GM12878 (cell line): ENCODE measurements at regions not wholly inside any gene's neighbourhood (a gene's known extent, or its start where the extent isn't known, plus 50 kb on each side); places are given as distances from the start of the nearest gene placed in this dataset.

ENCODE experiments used
- ATAC-seq: fragments of 200-7000 bp; cut with Tn5 transposase; 3 replicates; pipeline ENCODE4 v1.9.1; 2020; ENCODE audit warnings: mild to moderate bottlenecking, moderate library complexity
- BruUV-seq: library from RNA; stranded (reverse); fragments of 400-500 nt; replicated peaks from 2 replicates; lab custom pipeline; 2021; lab: Mats Ljungman, UMichigan
- CTCF ChIA-PET: fragments of 300-600 bp; sonication (Branson Sonifier 250); formaldehyde crosslinking; extraction: SDS; loops from one replicate; lab custom pipeline; 2021; ENCODE audit warnings: inconsistent platforms; lab: Yijun Ruan, JAX
- POLR2A ChIA-PET: fragments of 350-600 bp; formaldehyde crosslinking; extraction: SDS; loops from one replicate; lab custom pipeline; 2021; ENCODE audit warnings: inconsistent platforms; lab: Charles Lee
- RAD21 ChIA-PET: fragments of 300-600 bp; sonication (Branson Sonifier 250); formaldehyde crosslinking; loops from one replicate; lab custom pipeline; 2023; ENCODE audit warnings: antibody characterized with exemption; ENCODE audit not compliant: unreplicated experiment; lab: Charles Lee
- SMC1A ChIA-PET: fragments of 300-600 bp; sonication (Branson Sonifier 250); formaldehyde crosslinking; loops from one replicate; lab custom pipeline; 2023; ENCODE audit not compliant: unreplicated experiment, uncharacterized antibody; lab: Charles Lee
- DNase-seq: peaks from one replicate; pipeline ENCODE4 v3.0.0-alpha.2; 2011; ENCODE audit warnings: low read depth, low spot score
- FAIRE-seq: peaks from 3 replicates; lab custom pipeline; 2011; peaks lifted over from hg19 to GRCh38; lab: Jason Lieb, UNC
- H2AFZ ChIP-seq: 2 replicates; pipeline ENCODE4 v1.6.0; 2011; ENCODE audit warnings: low read depth, low read length, control low read depth; ENCODE audit not compliant: control insufficient read depth
- H3K27ac ChIP-seq: 2 replicates; pipeline ENCODE4 v1.5.1; 2011; ENCODE audit warnings: control low read depth; ENCODE audit not compliant: control insufficient read depth, insufficient read depth
- H3K27me3 ChIP-seq, 2 experiments: replicated peaks in 1 of 2; 2 replicates each; pipeline versions ENCODE4 v1.6.0 to v1.6.1; 2011; ENCODE audit warnings: low read length in 1 of 2; ENCODE audit not compliant: control insufficient read depth in 2 of 2, insufficient read depth in 2 of 2
- H3K36me3 ChIP-seq, 2 experiments: 2 replicates each; pipeline ENCODE4 v1.5.1; 2011; ENCODE audit warnings: low read length in 1 of 2; ENCODE audit not compliant: control insufficient read depth in 2 of 2, insufficient read depth in 2 of 2
- H3K4me1 ChIP-seq: 2 replicates; pipeline ENCODE4 v1.6.1; 2011; ENCODE audit warnings: mild to moderate bottlenecking, low read length, moderate library complexity, mixed read lengths; ENCODE audit not compliant: control insufficient read depth, insufficient read depth
- H3K4me2 ChIP-seq: 2 replicates; pipeline ENCODE4 v1.6.0; 2011; ENCODE audit warnings: control low read depth; ENCODE audit not compliant: control insufficient read depth, insufficient read depth
- H3K4me3 ChIP-seq: fragments of 200-600 bp; sonication (generic); 2 replicates; pipeline ENCODE4 v1.5.1; 2016
- H3K79me2 ChIP-seq: 2 replicates; pipeline ENCODE4 v1.6.0; 2011; ENCODE audit warnings: low read length; ENCODE audit not compliant: control insufficient read depth, insufficient read depth
- H3K9ac ChIP-seq: 2 replicates; pipeline ENCODE4 v1.8.0; 2011; ENCODE audit warnings: low read length, control low read depth, mixed read lengths; ENCODE audit not compliant: control insufficient read depth, insufficient read depth
- H3K9me3 ChIP-seq: replicated peaks from 3 replicates; pipeline ENCODE4 v1.5.1; 2011; ENCODE audit warnings: mild to moderate bottlenecking, low read length; ENCODE audit not compliant: control insufficient read depth, insufficient read depth
- H4K20me1 ChIP-seq: 2 replicates; pipeline ENCODE4 v1.6.0; 2011; ENCODE audit not compliant: control insufficient read depth, insufficient read depth
- CBFB ChIP-seq: IDR thresholded peaks from 2 replicates; pipeline ENCODE4 v1.6.1; 2016; ENCODE audit warnings: antibody characterized with exemption, low read depth
- CHD1 ChIP-seq: IDR thresholded peaks from 2 replicates; pipeline ENCODE4 v1.6.1; 2012; ENCODE audit warnings: low read depth, low read length, improper control_type of control experiment
- ETV6 ChIP-seq, 2 experiments: fragments of 450-650 bp in 1 of 2; IDR thresholded peaks in 1 of 2; conservative IDR thresholded peaks in 1 of 2; 2 replicates each; pipeline ENCODE4 v1.6.1; 2014; ENCODE audit warnings: antibody characterized with exemption in 1 of 2, borderline replicate concordance in 1 of 2, low read depth in 1 of 2, mild to moderate bottlenecking in 1 of 2, moderate library complexity in 1 of 2
- EZH2 ChIP-seq: IDR thresholded peaks from 2 replicates; pipeline ENCODE4 v1.6.1; 2012; ENCODE audit warnings: low read depth, mild to moderate bottlenecking, control low read depth, inconsistent platforms, low read length, borderline replicate concordance; ENCODE audit not compliant: control insufficient read depth
- IKZF1 ChIP-seq: fragments of 450-650 bp; conservative IDR thresholded peaks from 2 replicates; pipeline ENCODE4 v1.6.1; 2017; ENCODE audit warnings: antibody characterized with exemption, mild to moderate bottlenecking
- IKZF2 ChIP-seq, 2 experiments: fragments of 450-650 bp; IDR thresholded peaks; 2 replicates each; pipeline ENCODE4 v1.6.1; 2017; ENCODE audit warnings: mild to moderate bottlenecking in 2 of 2, moderate library complexity in 2 of 2
- MTA3 ChIP-seq: IDR thresholded peaks from 2 replicates; pipeline ENCODE4 v1.6.1; 2012; ENCODE audit warnings: low read length, inconsistent platforms, borderline replicate concordance
- NR2F1 ChIP-seq: fragments of 450-650 bp; conservative IDR thresholded peaks from 2 replicates; pipeline ENCODE4 v1.6.1; 2017; ENCODE audit warnings: mild to moderate bottlenecking
- POU2F2 ChIP-seq: IDR thresholded peaks from 3 replicates; pipeline ENCODE4 v1.6.1; 2011; ENCODE audit warnings: low read depth, mild to moderate bottlenecking, low read length, borderline replicate concordance
- RAD21 ChIP-seq: IDR thresholded peaks from 2 replicates; pipeline ENCODE4 v1.6.1; 2011; ENCODE audit warnings: mild to moderate bottlenecking, low read depth, low read length, moderate library complexity; ENCODE audit not compliant: insufficient read depth
- RB1 ChIP-seq: fragments of 450-650 bp; formaldehyde crosslinking; IDR thresholded peaks from 2 replicates; pipeline ENCODE4 v1.6.1; 2017; ENCODE audit warnings: mild to moderate bottlenecking, borderline replicate concordance
- RBBP5 ChIP-seq: fragments of 200-600 bp; sonication (generic); conservative IDR thresholded peaks from 2 replicates; pipeline ENCODE4 v1.6.1; 2016
- USF1 ChIP-seq: IDR thresholded peaks from 2 replicates; pipeline ENCODE4 v1.6.1; 2011; ENCODE audit warnings: borderline replicate concordance, low read depth, mild to moderate bottlenecking, moderate library complexity, mixed read lengths, low read length; ENCODE audit not compliant: insufficient read depth; ENCODE audit errors: extremely low read length
- ZNF384 ChIP-seq: IDR thresholded peaks from 2 replicates; pipeline ENCODE4 v1.6.1; 2012; ENCODE audit warnings: low read depth, mild to moderate bottlenecking, low read length, improper control_type of control experiment, borderline replicate concordance
- WGBS: methylation state at CpG from one replicate; pipeline ENCODE4 v1.1.6; 2016; ENCODE audit warnings: low lambda C conversion rate; ENCODE audit not compliant: insufficient replicate concordance, insufficient coverage; ENCODE audit errors: missing lambda C conversion rate; 5-methylcytosine and 5-hydroxymethylcytosine counted together
- in situ Hi-C: fragments of 300-500 bp; cut with MboI; formaldehyde crosslinking; loops from 9 replicates; pipeline ENCODE4 v1.14.3; 2018; ENCODE audit warnings: mixed read lengths
- intact Hi-C: fragments of 100-400 bp; cut with micrococcal nuclease; formaldehyde crosslinking; loops from one replicate; pipeline ENCODE4 v1.14.2; 2022; ENCODE audit not compliant: unreplicated experiment
- TF ChIP-seq, protein P1 (sequence below): fragments of 450-650 bp; IDR thresholded peaks from 2 replicates; pipeline ENCODE4 v1.6.1; 2017; ENCODE audit warnings: mild to moderate bottlenecking, low read depth, inconsistent platforms; ENCODE audit not compliant: poor library complexity, severe bottlenecking
- TF ChIP-seq, protein P2 (sequence below): IDR thresholded peaks from 2 replicates; pipeline ENCODE4 v1.6.1; 2011; ENCODE audit warnings: mild to moderate bottlenecking, low read depth, low read length, moderate library complexity; ENCODE audit not compliant: insufficient replicate concordance
- TF ChIP-seq, protein P3 (sequence below): fragments of 450-650 bp; IDR thresholded peaks from 2 replicates; pipeline ENCODE4 v1.6.1; 2016; ENCODE audit warnings: mild to moderate bottlenecking

DNA sequence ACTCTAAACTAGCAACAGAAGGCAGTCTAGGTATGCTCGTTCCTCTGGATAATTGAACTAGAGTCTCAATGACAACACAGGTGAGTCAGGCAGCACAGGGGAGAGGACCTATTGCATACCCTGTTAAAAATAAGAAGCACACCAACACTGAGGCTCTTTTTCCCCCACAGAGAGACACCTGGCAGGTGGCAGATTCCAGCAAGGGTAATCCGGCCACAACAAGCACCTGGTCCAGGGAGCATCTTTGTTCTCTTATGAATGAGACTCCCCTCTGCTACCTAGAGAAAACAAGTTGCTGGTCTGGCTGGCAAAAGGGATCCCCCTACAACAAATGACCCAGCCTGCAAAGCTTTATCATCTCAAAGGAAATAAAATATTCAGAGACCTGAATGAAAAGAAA is 508.9 kb upstream of the POU3F3 start (continued):
- TF ChIP-seq USF1 (no peak), NR2F1 (no peak), POU2F2 (no peak)
- TF ChIP-seq, protein P1, sequence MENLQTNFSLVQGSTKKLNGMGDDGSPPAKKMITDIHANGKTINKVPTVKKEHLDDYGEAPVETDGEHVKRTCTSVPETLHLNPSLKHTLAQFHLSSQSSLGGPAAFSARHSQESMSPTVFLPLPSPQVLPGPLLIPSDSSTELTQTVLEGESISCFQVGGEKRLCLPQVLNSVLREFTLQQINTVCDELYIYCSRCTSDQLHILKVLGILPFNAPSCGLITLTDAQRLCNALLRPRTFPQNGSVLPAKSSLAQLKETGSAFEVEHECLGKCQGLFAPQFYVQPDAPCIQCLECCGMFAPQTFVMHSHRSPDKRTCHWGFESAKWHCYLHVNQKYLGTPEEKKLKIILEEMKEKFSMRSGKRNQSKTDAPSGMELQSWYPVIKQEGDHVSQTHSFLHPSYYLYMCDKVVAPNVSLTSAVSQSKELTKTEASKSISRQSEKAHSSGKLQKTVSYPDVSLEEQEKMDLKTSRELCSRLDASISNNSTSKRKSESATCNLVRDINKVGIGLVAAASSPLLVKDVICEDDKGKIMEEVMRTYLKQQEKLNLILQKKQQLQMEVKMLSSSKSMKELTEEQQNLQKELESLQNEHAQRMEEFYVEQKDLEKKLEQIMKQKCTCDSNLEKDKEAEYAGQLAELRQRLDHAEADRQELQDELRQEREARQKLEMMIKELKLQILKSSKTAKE, result no peak
- TF ChIP-seq, protein P2, sequence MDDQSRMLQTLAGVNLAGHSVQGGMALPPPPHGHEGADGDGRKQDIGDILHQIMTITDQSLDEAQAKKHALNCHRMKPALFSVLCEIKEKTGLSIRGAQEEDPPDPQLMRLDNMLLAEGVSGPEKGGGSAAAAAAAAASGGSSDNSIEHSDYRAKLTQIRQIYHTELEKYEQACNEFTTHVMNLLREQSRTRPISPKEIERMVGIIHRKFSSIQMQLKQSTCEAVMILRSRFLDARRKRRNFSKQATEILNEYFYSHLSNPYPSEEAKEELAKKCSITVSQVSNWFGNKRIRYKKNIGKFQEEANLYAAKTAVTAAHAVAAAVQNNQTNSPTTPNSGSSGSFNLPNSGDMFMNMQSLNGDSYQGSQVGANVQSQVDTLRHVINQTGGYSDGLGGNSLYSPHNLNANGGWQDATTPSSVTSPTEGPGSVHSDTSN, result no peak

- intact Hi-C loops (no loop called here), in situ Hi-C loops (no loop called here)
- Histone ChIP-seq H2AFZ (no peak overlapping the region), H3K79me2 (no peaks in the 10 kb centered on the region), H3K4me3 (no peak overlapping the region), H3K27ac (no peak overlapping the region), H3K4me1 (no peaks in the 10 kb centered on the region), H3K9me3 (no peaks in the 10 kb centered on the region), H3K27me3 (no peaks in the 10 kb centered on the region), H3K36me3 (no peaks in the 10 kb centered on the region), H3K9ac (no peak overlapping the region), H4K20me1 (no peaks in the 10 kb centered on the region), H3K4me2 (no peak overlapping the region)
- WGBS, result 51% methylated on average over 5 of the region's 5 CpGs
- ChIA-PET RAD21 (no interaction called here), CTCF (no interaction called here), SMC1A (no interaction called here), POLR2A (no interaction called here)
- BruUV-seq, result no TSS peak
- ATAC-seq (no peak), DNase-seq (no peak), FAIRE-seq (no peak)
- TF ChIP-seq RAD21 (no peak), MTA3 (no peak), RBBP5 (no peak), IKZF2 (IDR thresholded peaks at IDR 0.05) (no peak), ZNF384 (no peak), IKZF1 (no peak), EZH2 (no peak), CBFB (no peak), ETV6 (conservative IDR thresholded peaks at IDR 0.05 in 1 of 2, IDR thresholded peaks at IDR 0.05 in 1 of 2; ENCODE audit: borderline replicate concordance in 1 of 2, low read depth in 1 of 2) (no peak), CHD1 (no peak), RB1 (no peak)
- TF ChIP-seq, protein P3, sequence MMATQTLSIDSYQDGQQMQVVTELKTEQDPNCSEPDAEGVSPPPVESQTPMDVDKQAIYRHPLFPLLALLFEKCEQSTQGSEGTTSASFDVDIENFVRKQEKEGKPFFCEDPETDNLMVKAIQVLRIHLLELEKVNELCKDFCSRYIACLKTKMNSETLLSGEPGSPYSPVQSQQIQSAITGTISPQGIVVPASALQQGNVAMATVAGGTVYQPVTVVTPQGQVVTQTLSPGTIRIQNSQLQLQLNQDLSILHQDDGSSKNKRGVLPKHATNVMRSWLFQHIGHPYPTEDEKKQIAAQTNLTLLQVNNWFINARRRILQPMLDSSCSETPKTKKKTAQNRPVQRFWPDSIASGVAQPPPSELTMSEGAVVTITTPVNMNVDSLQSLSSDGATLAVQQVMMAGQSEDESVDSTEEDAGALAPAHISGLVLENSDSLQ, result no peak
These were observed 495.8 kb upstream of the POU3F3 start for GRCh38 chr2:104358122-104358521.
